ENCODE measurements at regions not wholly inside any gene's neighbourhood (a gene's known extent, or its start where the extent isn't known, plus 50 kb on each side); places are given as distances from the start of the nearest gene placed in this dataset.

DNA sequence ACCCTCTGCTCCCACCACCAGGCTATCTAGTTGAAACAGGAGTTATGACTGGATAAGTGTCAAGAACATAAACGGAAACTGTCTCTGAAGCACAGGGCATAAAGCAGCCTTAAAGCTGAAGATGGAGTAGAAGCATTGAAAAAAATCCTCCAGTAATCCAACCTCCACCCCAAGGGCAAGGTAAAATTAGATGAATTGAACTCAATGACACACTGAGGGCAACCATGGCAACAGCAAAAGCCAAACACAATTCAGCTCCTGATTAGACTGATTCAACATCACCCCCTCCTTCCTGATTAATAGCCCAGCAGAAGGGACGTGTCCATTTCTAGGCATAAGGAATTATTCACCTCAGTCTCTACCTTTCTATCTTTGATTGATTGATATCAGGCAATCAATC lies 183.2 kb upstream of the MAP3K1 start:
- TF ChIP-seq, protein P1, sequence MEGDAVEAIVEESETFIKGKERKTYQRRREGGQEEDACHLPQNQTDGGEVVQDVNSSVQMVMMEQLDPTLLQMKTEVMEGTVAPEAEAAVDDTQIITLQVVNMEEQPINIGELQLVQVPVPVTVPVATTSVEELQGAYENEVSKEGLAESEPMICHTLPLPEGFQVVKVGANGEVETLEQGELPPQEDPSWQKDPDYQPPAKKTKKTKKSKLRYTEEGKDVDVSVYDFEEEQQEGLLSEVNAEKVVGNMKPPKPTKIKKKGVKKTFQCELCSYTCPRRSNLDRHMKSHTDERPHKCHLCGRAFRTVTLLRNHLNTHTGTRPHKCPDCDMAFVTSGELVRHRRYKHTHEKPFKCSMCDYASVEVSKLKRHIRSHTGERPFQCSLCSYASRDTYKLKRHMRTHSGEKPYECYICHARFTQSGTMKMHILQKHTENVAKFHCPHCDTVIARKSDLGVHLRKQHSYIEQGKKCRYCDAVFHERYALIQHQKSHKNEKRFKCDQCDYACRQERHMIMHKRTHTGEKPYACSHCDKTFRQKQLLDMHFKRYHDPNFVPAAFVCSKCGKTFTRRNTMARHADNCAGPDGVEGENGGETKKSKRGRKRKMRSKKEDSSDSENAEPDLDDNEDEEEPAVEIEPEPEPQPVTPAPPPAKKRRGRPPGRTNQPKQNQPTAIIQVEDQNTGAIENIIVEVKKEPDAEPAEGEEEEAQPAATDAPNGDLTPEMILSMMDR (IDR thresholded peaks at IDR 0.05) = no peak
- no peak for TF ChIP-seq ZFX (IDR thresholded peaks at IDR 0.05; ENCODE audit: borderline replicate concordance)
